Smooth muscle cell (in vitro differentiated cells): ENCODE measurements at regions not wholly inside any gene's neighbourhood (a gene's known extent, or its start where the extent isn't known, plus 50 kb on each side); places are given as distances from the start of the nearest gene placed in this dataset.
A peak's percentile ranks its signal among the peaks of the same experiment; 100 is the strongest.

Experiments used
- DNase-seq: peaks from one replicate; lab custom pipeline; 2025; ENCODE audit not compliant: unreplicated experiment; lab: John Stamatoyannopoulos, UW
- H2AFZ ChIP-seq: fragments of 200-600 bp; sonication (generic); 2 replicates; pipeline ENCODE4 v1.6.0; 2016; ENCODE audit warnings: antibody characterized with exemption, low read depth, mild to moderate bottlenecking
- H3F3A ChIP-seq: fragments of 200-600 bp; sonication (generic); 2 replicates; pipeline ENCODE4 v1.6.0; 2017; ENCODE audit warnings: antibody characterized with exemption, low read depth
- H3K27ac ChIP-seq: fragments of 200-600 bp; sonication (generic); 2 replicates; pipeline ENCODE4 v1.5.1; 2016; ENCODE audit warnings: low read depth, mild to moderate bottlenecking
- H3K27me3 ChIP-seq: fragments of 200-600 bp; sonication (generic); 2 replicates; pipeline ENCODE4 v1.6.1; 2016; ENCODE audit warnings: low read depth, mild to moderate bottlenecking
- H3K36me3 ChIP-seq: fragments of 200-600 bp; sonication (generic); 2 replicates; pipeline ENCODE4 v1.5.1; 2016; ENCODE audit warnings: low read depth
- H3K4me1 ChIP-seq: fragments of 200-600 bp; sonication (generic); 2 replicates; pipeline ENCODE4 v1.5.1; 2016; ENCODE audit warnings: low read depth
- H3K4me2 ChIP-seq: fragments of 200-600 bp; sonication (generic); 2 replicates; pipeline ENCODE4 v1.6.0; 2016; ENCODE audit warnings: mild to moderate bottlenecking
- H3K4me3 ChIP-seq: fragments of 200-600 bp; sonication (generic); 2 replicates; pipeline ENCODE4 v1.5.1; 2016; ENCODE audit warnings: mild to moderate bottlenecking
- H3K79me2 ChIP-seq: fragments of 200-600 bp; sonication (generic); 2 replicates; pipeline ENCODE4 v1.6.0; 2016; ENCODE audit warnings: low read depth, mild to moderate bottlenecking
- H3K9ac ChIP-seq: fragments of 200-600 bp; sonication (generic); 2 replicates; pipeline ENCODE4 v1.6.0; 2016; ENCODE audit warnings: low read depth
- H3K9me3 ChIP-seq: fragments of 200-600 bp; sonication (generic); replicated peaks from 2 replicates; pipeline ENCODE4 v1.5.1; 2016; ENCODE audit warnings: low read depth
- H4K20me1 ChIP-seq: fragments of 200-600 bp; sonication (generic); 2 replicates; pipeline ENCODE4 v1.6.0; 2016; ENCODE audit warnings: low read depth
- CTCF ChIP-seq: fragments of 200-600 bp; sonication (generic); IDR thresholded peaks from 2 replicates; pipeline ENCODE4 v1.5.1; 2017; ENCODE audit warnings: borderline replicate concordance, mild to moderate bottlenecking, antibody characterized with exemption; ENCODE audit not compliant: insufficient read depth, poor library complexity, severe bottlenecking
- whole genome bisulfite sequencing: methylation state at CpG from one replicate; pipeline ENCODE4 v1.1.7; 2016; ENCODE audit warnings: low lambda C conversion rate; 5-methylcytosine and 5-hydroxymethylcytosine counted together

DNA sequence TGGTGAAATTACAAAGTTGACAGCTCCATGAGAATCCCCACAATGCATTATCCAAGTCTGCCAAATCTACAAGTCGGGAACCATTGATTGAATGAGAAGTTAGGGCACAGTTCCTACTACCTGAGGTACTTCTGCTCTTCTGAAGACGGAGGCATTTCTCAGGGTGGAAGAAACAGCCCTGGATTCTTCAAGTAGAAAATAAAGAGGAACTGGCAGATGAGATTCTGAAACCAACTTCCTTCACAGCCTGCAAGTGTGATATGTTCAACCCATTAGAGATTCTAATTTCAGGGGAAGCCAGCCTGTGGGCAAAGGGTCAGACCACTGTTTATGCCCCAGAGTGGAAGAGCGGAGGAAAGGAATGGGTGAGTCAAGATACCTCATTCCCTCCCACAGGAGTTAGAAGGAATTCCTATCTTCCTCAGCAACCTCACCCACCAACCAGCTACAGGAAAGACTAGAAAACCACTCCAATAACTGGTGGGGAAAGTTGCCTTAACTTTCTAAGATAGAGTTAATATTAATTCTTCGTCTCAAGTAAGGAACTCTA, 50.5 kb upstream of the BMPER start:
- no peak overlapping the region for H2AFZ ChIP-seq
- H3K4me1 ChIP-seq: no peaks in the 10 kb centered on the region
- no peak overlapping the region for H3K4me3 ChIP-seq
- H3K4me2 ChIP-seq: peak overlapping the region; percentile 46
- no peaks in the 10 kb centered on the region for H3K79me2 ChIP-seq
- no peaks in the 10 kb centered on the region for H3F3A ChIP-seq
- no peak for TF ChIP-seq CTCF
- no peaks in the 10 kb centered on the region for H4K20me1 ChIP-seq
- no peak for DNase-seq
- H3K9ac ChIP-seq: peak overlapping the region; percentile 67
- H3K27ac ChIP-seq: peak overlapping the region; percentile 85
- H3K9me3 ChIP-seq: no peaks in the 10 kb centered on the region
- H3K27me3 ChIP-seq: no peaks in the 10 kb centered on the region
- no peaks in the 10 kb centered on the region for H3K36me3 ChIP-seq
- 55% methylated on average over 4 of the region's 4 CpGs for WGBS
